Sigmoid colon (tissue), 6 donors: ENCODE measurements at regions not wholly inside any gene's neighbourhood (a gene's known extent, or its start where the extent isn't known, plus 50 kb on each side); places are given as distances from the start of the nearest gene placed in this dataset.

Experiments used
- DNase-seq: peaks from one replicate; pipeline ENCODE4 v3.0.0-alpha.2; 2019
- H3K27ac ChIP-seq, 4 donors: fragments of 200-600 bp; sonication (generic); one replicate each; pipeline ENCODE4 v1.5.1; 2016 to 2019; ENCODE audit warnings: mild to moderate bottlenecking in 1 of 4
- H3K27me3 ChIP-seq, 3 donors: fragments of 200-600 bp; sonication (generic); one replicate each; pipeline ENCODE4 v1.5.1; 2019; ENCODE audit warnings: mild to moderate bottlenecking in 1 of 3
- H3K36me3 ChIP-seq, 4 donors: fragments of 200-600 bp; sonication (generic); one replicate each; pipeline ENCODE4 v1.5.1; 2016 to 2019
- H3K4me1 ChIP-seq, 4 donors: fragments of 200-600 bp; sonication (generic); one replicate each; pipeline ENCODE4 v1.5.1; 2017 to 2019
- H3K4me3 ChIP-seq, 4 donors: fragments of 200-600 bp; sonication (generic); one replicate each; pipeline ENCODE4 v1.5.1; 2017 to 2019; ENCODE audit warnings: mild to moderate bottlenecking in 2 of 4, moderate library complexity in 1 of 4
- H3K9me3 ChIP-seq, 4 donors: fragments of 200-600 bp in 3 of 4; sonication (generic) in 3 of 4; one replicate each; pipeline versions ENCODE4 v1.5.1 to v1.6.1; 2013 to 2019
- EP300 ChIP-seq, 4 donors: sonication (generic); formaldehyde crosslinking; IDR thresholded peaks; one replicate each; pipeline ENCODE4 v1.6.1; 2017; ENCODE audit warnings: antibody characterized with exemption in 4 of 4
- POLR2A ChIP-seq, 2 donors: fragments of 450-650 bp; IDR thresholded peaks; one replicate each; pipeline ENCODE4 v1.6.1; 2016; ENCODE audit warnings: antibody characterized with exemption in 2 of 2, mild to moderate bottlenecking in 2 of 2, moderate library complexity in 2 of 2
- POLR2AphosphoS5 ChIP-seq, 4 donors: sonication (generic); formaldehyde crosslinking; IDR thresholded peaks; one replicate each; pipeline ENCODE4 v1.6.1; 2017; ENCODE audit warnings: antibody characterized with exemption in 4 of 4
- WGBS, 2 donors: extraction: QIAGEN DNeasy Blood & Tissue Kit; methylation state at CpG; one replicate each; pipeline ENCODE4 v1.1.7; 2013; 5-methylcytosine and 5-hydroxymethylcytosine counted together
- intact Hi-C: fragments of 100-400 bp; cut with DNase I; formaldehyde crosslinking; loops from one replicate; pipeline ENCODE4 v1.15.1; 2023
- TF ChIP-seq, protein P1 (sequence below), 4 experiments: fragments of 450-650 bp in 3 of 4; fragments of 200-600 bp in 1 of 4; IDR thresholded peaks; one replicate each; pipeline ENCODE4 v1.5.1; 2016 to 2019; ENCODE audit warnings: antibody characterized with exemption in 4 of 4, mild to moderate bottlenecking in 3 of 4, moderate library complexity in 2 of 4
- donor health status: healthy with polysubstance abuse.
- donor health status: healthy.

DNA sequence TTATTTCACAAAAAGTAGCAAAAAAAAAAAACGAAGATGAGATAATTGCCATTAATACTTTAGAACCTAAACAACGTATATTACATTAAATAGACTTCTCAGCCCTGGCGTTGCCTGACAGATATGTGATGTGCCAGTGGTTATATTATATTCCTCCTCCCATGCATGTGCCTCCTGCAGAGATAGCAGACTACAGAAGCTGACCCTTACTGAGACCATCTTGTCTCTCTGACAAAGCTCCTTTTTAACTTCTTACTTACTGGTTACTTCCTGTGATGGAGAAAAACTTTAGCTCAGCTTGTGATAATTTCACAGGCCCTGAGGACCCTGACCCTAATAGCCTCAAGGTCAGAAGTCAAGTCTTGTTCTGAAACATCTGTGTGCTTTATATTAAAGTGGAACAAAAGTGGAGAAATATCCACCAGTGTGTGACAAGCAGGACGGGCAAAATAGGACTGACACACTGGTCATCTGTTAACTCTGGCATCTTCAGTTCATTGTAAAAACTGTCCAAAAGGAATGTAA is 80.6 kb upstream of the POU5F2 start:
- Histone ChIP-seq H3K4me1 (no peaks in the 10 kb centered on the region), H3K27ac (no peak overlapping the region), H3K27me3 (no peaks in the 10 kb centered on the region), H3K36me3 (no peaks in the 10 kb centered on the region), H3K9me3 (peaks cover 0 to 3% (median 0%) of the 10 kb centered on the region in 4 donors), H3K4me3 (no peak overlapping the region)
- intact Hi-C loops, result no loop called here
- 90 to 91% methylated on average over 4 of the region's 4 CpGs for WGBS, 2 donors
- TF ChIP-seq POLR2A (IDR thresholded peaks at IDR 0.05), result no peak
- TF ChIP-seq, protein P1, sequence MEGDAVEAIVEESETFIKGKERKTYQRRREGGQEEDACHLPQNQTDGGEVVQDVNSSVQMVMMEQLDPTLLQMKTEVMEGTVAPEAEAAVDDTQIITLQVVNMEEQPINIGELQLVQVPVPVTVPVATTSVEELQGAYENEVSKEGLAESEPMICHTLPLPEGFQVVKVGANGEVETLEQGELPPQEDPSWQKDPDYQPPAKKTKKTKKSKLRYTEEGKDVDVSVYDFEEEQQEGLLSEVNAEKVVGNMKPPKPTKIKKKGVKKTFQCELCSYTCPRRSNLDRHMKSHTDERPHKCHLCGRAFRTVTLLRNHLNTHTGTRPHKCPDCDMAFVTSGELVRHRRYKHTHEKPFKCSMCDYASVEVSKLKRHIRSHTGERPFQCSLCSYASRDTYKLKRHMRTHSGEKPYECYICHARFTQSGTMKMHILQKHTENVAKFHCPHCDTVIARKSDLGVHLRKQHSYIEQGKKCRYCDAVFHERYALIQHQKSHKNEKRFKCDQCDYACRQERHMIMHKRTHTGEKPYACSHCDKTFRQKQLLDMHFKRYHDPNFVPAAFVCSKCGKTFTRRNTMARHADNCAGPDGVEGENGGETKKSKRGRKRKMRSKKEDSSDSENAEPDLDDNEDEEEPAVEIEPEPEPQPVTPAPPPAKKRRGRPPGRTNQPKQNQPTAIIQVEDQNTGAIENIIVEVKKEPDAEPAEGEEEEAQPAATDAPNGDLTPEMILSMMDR (IDR thresholded peaks at IDR 0.05), result no peak
- no peak for TF ChIP-seq POLR2AphosphoS5 (IDR thresholded peaks at IDR 0.05)
- TF ChIP-seq EP300 (IDR thresholded peaks at IDR 0.05), result no peak
- DNase-seq, result no peak

DNA sequence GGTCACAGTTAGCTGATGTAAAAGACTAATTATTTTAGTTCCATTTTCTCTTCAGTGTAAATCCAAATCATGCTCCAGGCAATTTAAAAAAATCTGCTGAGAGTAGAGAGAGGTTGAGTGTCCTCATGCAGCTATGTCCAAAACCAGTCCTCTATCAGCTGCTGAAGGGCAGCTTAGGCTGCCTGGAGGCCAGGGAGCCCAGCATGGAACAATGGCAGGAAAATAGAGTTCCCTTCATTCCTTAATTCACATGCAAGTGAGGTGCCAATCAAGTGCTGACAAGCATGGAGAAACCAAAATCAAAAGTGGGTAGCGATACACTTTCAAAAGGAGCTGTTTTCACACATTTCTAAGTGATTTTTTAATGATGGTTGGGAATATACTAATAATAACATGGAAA is 78.3 kb upstream of the POU5F2 start:
- intact Hi-C loops, result no loop called here
- no peak for DNase-seq
- WGBS, 2 donors, result 96 to 99% methylated on average over 1 of the region's 1 CpG
- no peak overlapping the region for H3K27ac ChIP-seq
- H3K36me3 ChIP-seq, result no peaks in the 10 kb centered on the region
- H3K27me3 ChIP-seq, result no peaks in the 10 kb centered on the region
- H3K9me3 ChIP-seq, result no peaks in the 10 kb centered on the region
- no peak overlapping the region for H3K4me3 ChIP-seq
- TF ChIP-seq, protein P1 (IDR thresholded peaks at IDR 0.05), result no peak
- TF ChIP-seq POLR2A (IDR thresholded peaks at IDR 0.05) (no peak), EP300 (IDR thresholded peaks at IDR 0.05) (no peak), POLR2AphosphoS5 (IDR thresholded peaks at IDR 0.05) (no peak)
- no peaks in the 10 kb centered on the region for H3K4me1 ChIP-seq

DNA sequence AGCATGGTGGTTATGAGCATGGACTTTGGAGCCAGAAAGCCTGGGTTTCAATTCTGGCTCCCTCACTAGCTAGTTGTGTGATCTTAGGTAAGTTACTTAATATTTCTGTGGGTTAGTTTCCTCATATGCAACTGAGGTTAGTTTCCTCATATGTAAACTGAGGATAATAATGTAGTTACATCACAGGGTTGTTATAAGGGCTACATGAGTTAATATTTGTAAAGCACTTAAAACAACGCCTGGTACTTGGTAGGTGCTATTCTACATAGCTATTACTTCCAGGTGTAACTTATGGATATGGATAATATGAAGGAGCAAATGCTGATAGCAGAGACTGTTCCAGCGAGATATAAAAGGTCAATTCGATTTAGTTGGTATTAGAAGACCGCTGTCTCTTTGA is 69.4 kb upstream of the POU5F2 start:
- H3K27ac ChIP-seq, result no peak overlapping the region
- H3K4me3 ChIP-seq, result no peak overlapping the region
- intact Hi-C loops, result no loop called here
- DNase-seq, result no peak
- no peaks in the 10 kb centered on the region for H3K27me3 ChIP-seq
- 94 to 98% methylated on average over 4 of the region's 4 CpGs for WGBS, 2 donors
- no peaks in the 10 kb centered on the region for H3K4me1 ChIP-seq
- no peaks in the 10 kb centered on the region for H3K9me3 ChIP-seq
- TF ChIP-seq POLR2AphosphoS5 (IDR thresholded peaks at IDR 0.05) (no peak), EP300 (IDR thresholded peaks at IDR 0.05) (no peak), POLR2A (IDR thresholded peaks at IDR 0.05) (no peak)
- TF ChIP-seq, protein P1 (IDR thresholded peaks at IDR 0.05), result no peak
- H3K36me3 ChIP-seq, result no peaks in the 10 kb centered on the region

DNA sequence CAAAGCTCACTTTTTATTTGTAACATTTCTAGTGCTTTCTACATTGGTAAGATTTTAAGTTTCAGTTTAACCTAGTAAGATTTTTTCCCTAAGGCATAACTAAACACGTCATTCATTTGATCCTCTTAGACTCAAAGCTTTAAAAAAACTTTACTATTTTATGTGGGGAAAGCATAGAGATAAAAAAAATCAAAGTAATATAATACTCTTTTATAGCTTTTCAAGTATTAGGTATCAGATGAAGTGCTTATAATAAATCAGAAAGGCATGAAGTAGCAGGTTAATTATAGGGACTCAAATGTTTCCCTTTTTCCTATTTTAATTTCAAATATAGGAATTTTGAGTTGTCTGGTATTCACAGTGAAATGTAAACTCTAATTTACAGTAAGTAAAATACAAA is 68.0 kb upstream of the POU5F2 start:
- TF ChIP-seq POLR2AphosphoS5 (IDR thresholded peaks at IDR 0.05) (no peak), EP300 (IDR thresholded peaks at IDR 0.05) (no peak), POLR2A (IDR thresholded peaks at IDR 0.05) (no peak)
- TF ChIP-seq, protein P1 (IDR thresholded peaks at IDR 0.05), result no peak
- intact Hi-C loops, result no loop called here
- Histone ChIP-seq H3K4me3 (no peak overlapping the region), H3K27ac (no peak overlapping the region), H3K36me3 (no peaks in the 10 kb centered on the region), H3K27me3 (no peaks in the 10 kb centered on the region), H3K9me3 (no peaks in the 10 kb centered on the region), H3K4me1 (no peaks in the 10 kb centered on the region)
- no peak for DNase-seq
- WGBS, 2 donors, result 82 to 91% methylated on average over 1 of the region's 1 CpG

DNA sequence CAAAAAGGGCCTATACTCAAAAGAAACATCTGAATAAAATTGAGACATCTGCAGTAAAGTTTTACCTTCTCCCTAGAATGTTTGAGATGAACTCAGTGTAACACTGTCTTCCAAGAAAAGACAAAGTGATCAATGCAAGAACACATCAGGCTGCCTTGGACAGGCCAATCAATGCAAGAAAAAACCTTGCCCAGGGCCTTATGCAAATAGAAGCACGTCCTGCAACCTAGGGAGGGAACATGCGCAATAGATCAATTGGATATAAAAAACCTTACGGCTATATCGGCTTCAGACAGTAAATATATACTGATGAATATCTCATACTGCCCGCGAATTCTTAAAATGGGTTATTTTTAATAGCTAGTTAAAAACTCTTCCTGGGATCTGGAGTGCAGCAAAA is 66.4 kb upstream of the POU5F2 start:
- H3K9me3 ChIP-seq, result no peaks in the 10 kb centered on the region
- intact Hi-C loops, result no loop called here
- H3K27me3 ChIP-seq, result no peaks in the 10 kb centered on the region
- no peaks in the 10 kb centered on the region for H3K36me3 ChIP-seq
- no peak overlapping the region for H3K4me3 ChIP-seq
- H3K27ac ChIP-seq, result no peak overlapping the region
- TF ChIP-seq POLR2AphosphoS5 (IDR thresholded peaks at IDR 0.05), result no peak
- H3K4me1 ChIP-seq, result no peaks in the 10 kb centered on the region
- WGBS, 2 donors, result 94 to 95% methylated on average over 6 of the region's 6 CpGs
- no peak for DNase-seq
